M059J (cell line): ENCODE measurements at regions not wholly inside any gene's neighbourhood (a gene's known extent, or its start where the extent isn't known, plus 50 kb on each side); places are given as distances from the start of the nearest gene placed in this dataset.
"Not testable (repeated sequence)": the region's sequence is repeated elsewhere in the genome, so short reads cannot be mapped to it uniquely, and the experiment has no call there.

ENCODE experiments used
- DNase-seq: peaks from one replicate; pipeline ENCODE4 v3.0.0-alpha.2; 2012; ENCODE audit warnings: low read depth

DNA sequence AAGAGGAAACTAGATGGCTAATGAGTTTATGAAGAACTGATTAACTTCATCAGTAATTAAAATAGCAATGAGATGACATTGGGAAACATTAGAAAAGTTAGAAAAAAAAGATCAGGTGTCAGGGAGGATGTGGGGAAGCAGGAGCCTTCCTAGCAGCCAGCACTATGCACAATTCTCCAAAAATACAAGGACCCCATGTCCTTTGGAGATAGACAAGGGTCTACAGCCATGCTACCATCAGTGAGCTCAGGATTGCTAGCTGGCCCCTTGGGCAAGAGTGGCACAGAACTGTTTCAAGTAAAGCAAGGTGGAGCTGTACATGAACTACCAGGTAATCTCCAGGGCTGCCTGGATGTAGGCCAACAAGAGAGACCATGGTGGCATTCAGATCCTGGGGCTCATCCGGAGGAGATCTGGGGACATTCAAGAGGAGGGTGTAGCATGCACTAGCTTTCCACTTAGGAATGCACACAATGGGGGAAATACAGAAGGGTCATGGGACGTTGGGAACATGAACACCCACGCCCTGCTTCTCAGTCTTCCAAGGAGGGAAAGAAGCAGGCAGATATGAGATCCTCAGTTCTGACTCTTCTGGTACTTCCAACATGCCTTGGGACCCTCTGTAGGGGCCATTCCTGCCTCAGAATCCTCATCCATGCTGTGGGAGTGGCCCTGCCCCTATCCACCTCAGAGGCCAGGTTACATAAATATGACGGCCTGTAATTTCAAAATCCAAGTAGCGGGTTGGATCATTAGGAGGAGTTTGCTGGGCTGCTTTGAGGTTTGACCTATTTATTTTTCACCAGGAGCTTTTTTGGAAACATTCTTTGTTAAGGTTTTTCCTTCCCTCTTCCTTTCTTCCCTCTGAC, 82.2 kb upstream of the HABP2 start:
- DNase-seq = no peak

DNA sequence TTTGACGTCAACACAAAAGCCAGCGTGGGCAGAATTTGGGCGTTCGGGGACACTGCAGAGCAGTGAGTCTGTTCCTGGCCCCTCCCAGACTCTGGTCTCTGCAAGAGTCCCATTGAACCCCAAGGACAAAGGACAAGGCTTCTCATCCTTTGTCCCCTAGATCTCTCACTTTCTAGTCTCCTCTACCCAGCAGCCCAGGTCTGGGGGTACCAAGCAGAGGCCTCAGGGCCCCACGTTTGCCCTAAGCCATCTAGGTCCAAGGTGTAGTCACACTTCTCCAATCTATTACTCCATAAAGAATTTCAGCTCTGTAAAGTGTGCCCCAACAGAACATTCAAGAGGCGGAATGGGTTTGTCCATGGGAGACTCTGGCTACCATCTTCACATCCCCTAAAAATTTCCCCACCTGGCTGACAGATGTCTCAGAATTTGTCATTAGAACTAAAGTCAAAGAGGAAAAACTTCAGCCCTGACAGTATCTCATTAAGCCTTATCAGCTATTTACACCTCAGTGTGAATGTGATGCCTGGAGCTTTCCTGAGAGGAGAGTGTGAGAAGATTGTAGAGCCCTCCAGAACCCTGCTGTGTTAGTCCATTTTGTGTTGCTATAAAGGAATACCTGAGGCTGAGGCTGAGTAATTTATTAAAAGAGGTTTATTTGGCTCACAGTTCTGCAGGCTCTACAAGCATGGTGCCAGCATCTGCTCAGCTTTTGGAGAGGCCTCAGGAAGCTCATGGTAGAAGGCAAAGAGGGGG, 81.4 kb upstream of the HABP2 start:
- no peak for DNase-seq

- no peak for DNase-seq
These were observed 79.8 kb upstream of the HABP2 start for GRCh38 chr10:113473011-113473410.

DNA sequence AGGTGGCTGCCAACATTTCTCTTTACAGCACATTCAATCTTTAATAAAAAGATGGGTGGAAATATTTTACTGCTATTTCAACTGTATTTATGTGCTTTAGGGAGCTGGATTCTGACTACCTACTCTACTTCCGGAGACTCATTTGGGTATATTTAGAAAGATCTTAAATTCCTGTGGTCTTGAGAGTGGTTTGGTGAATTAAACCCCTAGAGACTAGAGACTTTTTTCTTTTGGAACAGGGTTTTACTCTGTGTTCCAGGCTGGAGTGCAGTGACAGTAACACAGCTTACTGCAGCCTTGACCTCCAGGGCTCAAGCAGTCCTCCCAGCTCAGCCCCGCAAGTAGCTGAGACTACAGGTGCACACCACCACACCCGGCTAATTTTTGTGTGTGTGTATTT, 79.0 kb upstream of the HABP2 start:
- peak; percentile 65 for DNase-seq

- DNase-seq = peak; percentile 23
These were observed 78.1 kb upstream of the HABP2 start for GRCh38 chr10:113474752-113475151.

DNA sequence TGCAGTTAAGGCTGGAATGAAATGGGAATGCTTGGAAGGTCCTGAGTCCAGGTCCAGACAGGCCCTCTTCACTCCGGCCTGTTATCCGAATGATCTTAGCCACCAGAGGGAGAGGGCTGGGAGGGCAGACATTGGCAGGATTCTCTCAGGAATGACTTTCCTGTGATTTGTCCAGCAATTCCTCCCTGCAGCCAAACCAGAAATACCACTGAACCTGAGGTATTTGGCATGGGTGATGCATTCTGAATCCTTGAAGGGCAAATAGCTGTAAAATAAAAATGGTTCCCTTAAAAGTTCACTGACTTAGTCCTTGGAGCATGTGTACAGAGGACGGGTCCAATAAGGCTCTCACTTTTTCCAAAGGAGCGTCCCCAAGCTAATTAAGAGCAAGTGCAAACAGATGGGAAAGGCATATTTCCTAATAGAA, 77.5 kb upstream of the HABP2 start:
- peak; percentile 81 for DNase-seq

GRCh38 chr10:113476191-113476590, 76.7 kb upstream of the HABP2 start:
- DNase-seq = no peak

DNA sequence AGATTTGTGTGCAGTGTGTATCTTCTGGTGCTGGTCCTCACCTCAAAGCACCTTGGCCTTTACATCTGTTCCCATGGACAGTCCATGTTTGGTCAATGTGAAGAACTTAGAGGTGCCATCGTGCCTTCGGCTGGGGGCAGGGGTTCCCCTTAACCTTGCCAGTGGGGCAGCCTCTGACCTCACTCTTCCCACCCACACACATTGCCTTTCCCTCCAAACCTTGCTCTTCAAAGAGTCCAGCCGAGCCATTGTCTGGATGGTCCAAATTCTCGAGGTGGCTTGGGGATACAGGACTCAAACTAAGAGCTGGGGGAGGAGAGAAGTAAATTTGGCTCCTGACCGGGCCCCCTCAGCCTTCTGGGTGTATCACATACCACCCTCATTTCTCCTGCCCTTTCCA, 76.2 kb upstream of the HABP2 start:
- no peak for DNase-seq

DNA sequence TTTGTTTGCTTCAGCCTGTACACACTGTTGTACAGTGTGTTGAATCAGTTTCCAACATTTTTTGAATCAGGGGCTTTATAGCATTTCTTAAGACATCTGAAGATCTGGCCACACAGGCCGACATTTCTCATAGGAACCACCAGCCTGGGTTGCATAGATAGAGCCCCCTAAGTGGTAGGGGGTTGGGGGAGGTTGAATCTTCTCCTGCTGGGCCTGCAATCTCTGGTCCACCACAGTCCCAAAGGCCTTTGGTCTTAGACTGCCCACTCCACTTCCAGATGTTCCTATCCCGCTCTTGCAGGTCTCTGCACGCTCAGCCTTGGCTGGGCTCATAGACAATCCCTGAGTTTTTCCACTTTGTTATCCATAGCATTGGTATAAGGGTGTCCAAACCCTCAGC, 75.4 kb upstream of the HABP2 start:
- DNase-seq = no peak

DNA sequence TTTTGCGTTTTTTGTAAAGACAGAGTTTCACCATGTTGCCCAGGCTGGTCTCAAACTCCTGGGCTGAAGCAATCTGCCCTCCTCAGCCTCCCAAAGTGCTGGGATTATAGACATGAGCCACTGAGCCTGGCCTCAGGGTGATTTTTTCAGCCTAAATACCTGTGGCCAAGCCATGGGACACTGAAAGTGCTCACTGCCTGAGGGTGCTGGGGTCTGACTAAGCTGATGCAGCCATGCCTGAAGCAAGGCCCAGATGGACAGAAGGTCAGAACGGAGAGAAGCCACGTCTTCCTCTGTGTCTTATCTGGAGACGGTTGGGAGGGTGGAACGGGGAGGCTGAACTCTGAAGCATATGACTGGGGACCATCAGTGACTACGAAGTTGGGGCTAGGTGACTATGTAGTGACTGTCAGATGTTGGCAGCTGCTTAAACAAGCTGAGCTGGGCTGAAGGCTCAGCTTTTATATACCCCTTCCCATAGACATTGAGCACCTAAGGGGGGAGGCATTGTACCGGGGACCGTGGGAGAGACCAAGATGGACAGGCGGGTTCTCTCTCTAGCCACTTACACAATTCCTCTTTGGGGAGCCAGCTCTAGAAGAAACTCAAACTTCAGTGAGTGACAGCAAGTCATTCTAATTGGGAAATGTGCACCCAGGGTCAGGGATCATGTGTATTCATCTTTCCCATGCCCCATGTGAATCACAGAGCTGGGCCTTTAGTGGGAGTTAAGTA, 73.3 kb upstream of the HABP2 start:
- DNase-seq = no peak

GRCh38 chr10:113480081-113480360, 72.8 kb upstream of the HABP2 start:
- DNase-seq = no peak

- no peak for DNase-seq
These were observed 71.9 kb upstream of the HABP2 start for GRCh38 chr10:113480851-113481502.

- no peak for DNase-seq
These were observed 68.4 kb upstream of the HABP2 start for GRCh38 chr10:113484487-113484886.

- no peak for DNase-seq
These were observed 67.1 kb upstream of the HABP2 start for GRCh38 chr10:113485736-113486135.

- DNase-seq = no peak
These were observed 66.3 kb upstream of the HABP2 start for GRCh38 chr10:113486531-113486930.

DNA sequence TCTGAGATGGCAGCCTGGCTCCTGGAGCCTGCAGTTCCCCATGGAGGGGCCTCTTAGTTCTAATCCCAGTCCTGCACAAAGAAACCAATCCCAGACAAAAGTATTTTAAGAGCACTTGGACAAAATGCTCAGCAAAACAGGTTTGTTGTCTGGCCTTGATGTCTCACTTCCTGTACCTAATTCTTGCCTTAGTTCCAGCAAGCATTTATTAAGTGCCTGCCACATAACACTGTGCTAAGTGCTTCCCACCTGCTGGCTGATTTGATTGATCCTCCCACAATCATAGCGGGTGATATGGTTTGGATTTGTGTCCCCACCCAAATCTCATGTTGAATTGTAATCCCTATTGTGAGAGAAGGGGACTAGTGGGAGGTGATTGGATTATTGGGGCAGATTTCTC, 65.7 kb upstream of the HABP2 start:
- no peak for DNase-seq

GRCh38 chr10:113488186-113488585, 64.7 kb upstream of the HABP2 start:
- no peak for DNase-seq

GRCh38 chr10:113489522-113489921, 63.3 kb upstream of the HABP2 start:
- DNase-seq = not testable (repeated sequence)

DNA sequence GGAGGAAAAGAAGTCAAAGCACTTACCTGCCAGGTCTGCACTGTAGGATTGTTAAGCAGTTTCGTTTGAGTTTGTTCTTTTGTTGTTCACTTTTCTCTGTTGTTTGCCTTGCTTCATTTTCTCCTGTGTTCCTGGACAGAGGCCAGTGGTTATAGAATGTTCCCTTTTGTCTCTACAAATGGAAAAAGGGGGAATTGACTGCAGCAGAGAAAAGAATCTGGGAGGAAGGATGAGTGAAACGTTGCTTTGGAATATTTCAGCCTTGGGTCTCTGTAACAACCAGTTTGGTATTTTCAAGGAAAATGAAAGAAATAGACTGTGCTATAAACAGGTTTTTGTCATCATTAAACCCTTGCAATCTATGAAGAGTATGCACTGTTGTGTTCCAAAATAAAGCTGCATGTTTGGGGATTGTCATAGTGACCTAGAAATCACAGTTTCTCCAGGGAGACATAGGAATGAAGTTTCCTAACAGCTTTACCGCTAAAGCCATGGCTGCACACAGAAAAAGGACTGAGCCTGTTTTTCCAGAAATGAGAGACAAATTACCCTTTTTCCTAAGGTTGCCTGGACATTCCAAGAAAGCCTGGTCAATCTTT, 60.8 kb upstream of the HABP2 start:
- no peak for DNase-seq

GRCh38 chr10:113493195-113493594, 59.7 kb upstream of the HABP2 start:
- no peak for DNase-seq

DNA sequence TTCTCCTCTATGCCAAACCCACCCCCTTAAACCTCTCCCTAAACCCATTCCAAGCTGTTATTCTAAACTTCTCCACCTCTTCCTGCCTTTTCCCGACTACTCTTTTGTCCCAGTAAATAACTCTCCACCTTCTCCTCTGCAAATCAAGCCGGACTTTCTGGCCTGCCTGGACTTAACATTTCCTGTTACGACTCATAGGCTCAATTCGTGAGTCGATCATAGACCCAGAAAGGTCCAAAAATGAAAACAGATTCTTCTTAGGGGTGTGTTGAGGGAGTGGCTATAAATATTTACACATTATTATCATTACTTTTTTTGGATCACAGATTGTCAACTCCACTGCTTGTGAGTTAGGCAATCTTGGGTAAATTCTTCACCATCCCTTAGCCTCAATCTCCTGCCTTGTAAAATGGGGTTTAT, 59.0 kb upstream of the HABP2 start:
- no peak for DNase-seq

DNA sequence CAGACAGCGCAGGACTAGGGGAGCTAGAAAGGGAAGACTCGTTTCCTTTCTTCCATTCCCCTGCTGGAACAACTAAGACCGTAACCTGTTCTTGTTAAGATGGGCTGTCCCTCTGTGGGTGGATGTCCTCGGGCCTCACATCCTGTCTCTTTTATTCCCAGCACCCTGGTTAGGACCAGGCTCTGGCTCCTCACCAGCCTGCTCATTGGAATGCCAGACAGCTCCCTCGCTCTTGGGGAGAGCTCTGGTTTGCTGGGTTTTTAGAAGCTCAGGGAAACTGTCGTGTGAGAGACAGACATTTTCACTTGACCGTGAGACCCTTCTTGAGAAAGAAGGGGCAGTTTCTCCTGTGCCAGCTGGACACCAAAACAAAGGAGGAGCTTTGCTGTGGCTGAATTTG, 58.1 kb upstream of the HABP2 start:
- DNase-seq = no peak
